Activated naive CD4-positive, alpha-beta T cell treated with anti-CD3 and anti-CD28 coated beads, Interleukin-2, amount 50 U/mL, for 16 hours (primary cell): ENCODE measurements at regions not wholly inside any gene's neighbourhood (a gene's known extent, or its start where the extent isn't known, plus 50 kb on each side); places are given as distances from the start of the nearest gene placed in this dataset.

Experiments
- DNase-seq: peaks from one replicate; pipeline ENCODE4 v3.0.0-alpha.2; 2020

DNA sequence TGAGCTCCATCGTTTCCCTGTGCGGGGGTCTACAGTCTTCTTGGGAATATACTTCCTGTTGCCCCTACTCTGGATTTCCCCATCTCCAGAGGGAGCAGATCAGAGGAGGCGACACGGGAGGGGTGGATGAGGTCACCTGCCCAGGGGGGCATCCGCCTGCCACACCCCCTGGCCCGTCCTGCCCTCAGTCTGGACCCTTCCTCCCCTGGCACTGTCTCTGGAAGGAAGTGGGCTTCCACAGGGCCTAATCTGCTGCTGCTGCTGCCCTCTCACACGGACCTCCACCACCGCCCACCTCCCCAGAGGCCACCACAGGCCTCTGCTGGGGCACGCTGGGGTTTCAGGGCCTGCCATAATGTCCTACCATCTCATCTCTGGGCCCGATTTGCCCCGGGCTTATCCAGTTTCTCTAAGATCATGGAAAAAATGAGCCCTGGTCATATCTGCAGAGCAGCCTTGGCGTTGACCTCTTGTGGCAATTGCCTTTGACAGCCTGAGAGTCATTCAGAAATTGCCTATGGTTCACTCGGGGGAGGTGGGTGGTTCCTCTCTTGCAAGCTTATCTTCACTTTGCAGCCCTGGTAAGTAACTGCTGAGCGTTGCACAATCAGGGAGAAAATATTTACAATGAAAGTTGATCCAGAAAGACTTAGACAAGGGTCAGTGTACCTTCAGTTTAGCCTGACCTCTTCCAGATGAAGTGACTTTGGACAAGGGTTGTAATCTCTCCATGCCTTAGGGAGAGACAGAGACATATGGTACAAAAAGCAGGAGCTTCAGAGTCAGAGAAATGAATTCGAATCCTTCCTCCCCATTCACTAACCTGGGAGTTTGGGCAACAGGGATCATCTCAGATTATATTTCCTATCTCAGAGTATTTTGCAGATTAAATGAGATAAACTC, 252.4 kb downstream of the TOMM20 start:
- DNase-seq = no peak

DNA sequence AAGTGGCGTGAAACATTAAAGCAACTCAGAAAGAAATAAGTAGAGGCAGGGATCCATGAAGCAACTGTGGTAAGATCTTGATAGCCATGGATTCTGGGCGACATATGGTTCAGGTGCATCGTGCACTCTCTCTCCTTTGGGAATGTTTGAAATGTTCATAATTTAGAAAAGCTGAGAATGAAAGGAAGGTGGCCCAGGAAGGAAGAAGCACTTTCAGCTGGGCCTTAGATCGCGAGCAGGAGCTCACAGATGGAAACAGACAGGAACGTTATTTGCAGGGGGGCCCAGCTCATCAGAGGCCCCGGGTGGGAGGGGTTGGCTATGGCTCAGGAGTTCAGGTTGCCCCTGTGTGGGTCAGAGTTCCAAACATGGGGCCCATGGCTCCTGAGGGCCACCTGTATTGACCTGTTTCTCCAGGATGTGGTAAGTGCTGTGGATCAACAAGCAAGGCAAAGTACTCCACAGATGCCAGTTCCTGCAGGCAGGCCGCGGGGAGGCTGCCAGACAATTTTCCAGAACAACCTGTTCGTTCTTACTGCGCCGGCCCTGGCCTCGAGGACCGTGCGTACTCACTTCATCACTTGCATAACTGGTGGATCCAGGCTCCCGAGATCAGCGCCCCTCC, 253.2 kb downstream of the TOMM20 start:
- no peak for DNase-seq

DNA sequence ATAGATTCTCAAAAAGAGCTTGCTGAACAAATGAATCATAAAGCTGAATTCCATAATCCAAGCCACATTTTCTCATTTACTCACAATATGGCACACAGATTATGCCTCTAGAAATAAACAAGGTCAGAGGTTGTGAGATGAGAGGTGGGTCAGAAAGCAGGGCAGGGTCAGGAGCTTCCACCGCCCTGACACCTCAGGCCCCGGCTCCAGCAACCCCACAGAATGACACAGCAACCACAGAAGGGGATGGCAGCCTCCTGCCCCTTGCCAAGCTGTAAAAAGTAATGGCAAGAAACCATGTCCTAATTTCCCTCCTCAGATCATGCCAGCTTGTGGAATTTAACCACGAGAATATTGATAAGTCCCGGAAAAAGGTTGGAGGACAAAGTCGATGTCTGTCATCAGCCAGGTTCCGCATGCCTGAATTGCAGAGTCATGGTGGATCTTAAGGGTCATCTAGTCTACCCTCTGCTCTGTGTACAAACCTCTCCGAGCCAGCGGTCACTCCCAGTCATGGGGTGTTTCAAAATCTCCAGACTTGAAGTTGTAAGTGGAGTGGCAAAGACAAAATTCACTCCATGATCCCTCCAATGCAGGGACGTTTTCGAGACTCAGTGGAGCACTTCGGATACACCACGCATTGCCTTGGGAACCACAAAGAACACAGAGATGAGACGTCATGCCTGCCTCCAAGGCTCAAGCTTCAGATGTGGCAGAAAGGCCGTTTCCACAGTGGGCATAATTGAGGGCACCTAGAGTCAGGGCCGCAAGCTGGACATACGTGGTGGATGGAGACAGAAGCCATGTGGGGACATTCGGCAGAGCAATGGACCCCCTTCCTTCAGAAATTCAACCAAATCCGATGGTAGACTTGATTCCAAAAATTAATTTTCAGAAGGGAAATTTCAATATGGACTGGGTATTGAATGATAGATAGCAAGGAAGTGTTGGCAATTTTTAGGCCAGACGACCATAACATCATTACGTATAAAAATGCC, 254.0 kb downstream of the TOMM20 start:
- DNase-seq = no peak

DNA sequence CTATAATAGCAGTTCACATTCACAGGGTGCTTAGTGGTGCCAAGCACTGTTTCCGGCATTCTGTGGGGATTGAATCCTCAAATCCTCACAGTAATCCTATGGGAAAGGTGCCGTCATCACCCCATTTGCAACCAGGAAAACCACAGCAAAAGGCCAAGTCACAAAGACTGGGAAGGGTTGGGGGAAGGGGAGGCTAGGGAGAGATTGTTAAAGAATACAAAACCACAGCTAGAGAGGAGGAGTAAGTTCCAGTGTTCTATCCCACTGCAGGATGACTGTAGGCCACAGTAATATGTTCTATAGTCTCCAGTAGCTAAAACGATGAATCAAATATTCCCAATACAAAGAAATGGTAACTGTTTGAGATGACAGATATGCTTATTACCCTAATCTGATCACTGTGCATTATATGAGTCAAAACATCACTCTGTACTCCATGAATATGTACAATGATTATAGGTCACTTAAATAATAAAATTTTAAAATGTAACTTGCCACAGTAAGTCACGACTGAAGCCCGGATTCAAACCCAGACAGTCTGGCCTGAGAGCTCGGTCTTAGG, 256.8 kb downstream of the TOMM20 start:
- DNase-seq = no peak

DNA sequence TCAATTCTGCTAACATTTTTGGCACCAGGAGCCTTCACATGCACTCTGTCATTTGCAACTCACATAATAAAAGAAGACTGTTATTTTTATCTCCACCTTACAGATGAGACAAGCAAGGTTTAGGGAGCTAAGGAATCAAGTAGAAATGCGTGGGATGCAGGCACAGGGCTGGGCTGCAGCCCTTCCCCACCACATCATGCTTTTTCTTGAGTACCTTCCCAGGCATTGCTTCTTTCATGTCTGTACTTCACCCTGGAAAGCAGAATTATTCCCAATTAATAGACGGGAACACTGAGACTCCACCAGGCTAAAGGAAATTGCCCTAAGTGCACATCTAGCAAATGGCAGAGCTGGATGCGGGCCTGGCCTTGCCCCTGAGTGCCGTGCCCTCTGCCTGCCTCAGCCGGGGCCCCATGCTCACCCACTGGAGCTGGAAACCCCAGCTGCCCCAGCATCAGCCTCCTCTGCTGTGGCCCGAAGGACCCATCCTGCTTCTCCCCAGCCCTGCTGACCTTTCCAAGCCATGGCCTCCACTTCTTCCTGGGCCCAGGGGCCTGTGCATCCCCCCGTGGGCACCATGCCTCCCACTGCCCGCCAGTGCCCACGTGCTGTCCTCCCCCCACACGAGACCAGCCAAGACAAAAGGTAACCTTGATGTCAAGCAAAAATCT, 257.5 kb downstream of the TOMM20 start:
- no peak for DNase-seq

DNA sequence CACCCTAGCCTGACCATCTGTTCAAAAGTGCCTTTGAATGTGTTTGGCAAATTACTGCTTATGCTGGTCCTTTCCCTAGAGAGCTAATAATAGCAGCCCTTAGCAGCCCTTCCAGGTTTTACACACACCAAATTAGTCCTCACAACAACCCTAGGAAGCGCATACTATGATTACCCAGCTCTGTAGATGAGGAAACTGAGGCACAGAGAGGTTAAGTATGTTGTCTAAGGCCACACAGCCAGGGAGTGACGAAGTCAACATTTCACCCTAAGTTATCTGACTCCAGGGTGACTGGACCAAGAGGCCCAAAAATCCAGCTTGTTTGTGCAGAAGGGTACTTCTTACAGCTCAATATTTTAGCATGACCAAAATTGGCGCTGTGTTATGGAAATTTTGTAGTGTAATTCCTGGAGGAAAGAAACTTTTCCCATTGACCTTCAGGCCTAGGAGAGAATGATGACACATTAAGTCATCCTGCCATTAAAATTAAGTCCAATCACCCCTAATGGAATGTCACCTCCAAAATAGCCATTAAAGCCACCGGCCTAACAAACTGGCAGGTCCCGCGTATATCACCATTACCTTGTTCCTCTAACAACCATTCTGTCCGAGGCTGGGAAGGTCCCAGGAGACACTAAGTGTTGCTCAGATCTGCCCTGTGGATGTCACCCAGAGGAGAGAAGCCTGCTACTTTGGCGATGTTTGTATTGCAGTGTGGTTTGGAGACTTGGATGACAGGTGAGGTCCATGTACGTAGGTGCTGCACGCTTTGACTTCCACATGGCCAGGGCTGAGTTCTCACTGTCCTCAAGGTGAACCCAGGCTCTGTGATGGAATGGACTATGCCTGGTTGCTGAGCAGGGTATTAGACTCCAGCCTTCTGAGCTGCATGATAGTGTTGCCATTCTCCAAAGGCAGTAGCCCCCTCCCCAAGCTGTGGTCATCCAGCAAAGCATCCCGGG, 258.3 kb downstream of the TOMM20 start:
- DNase-seq = no peak

DNA sequence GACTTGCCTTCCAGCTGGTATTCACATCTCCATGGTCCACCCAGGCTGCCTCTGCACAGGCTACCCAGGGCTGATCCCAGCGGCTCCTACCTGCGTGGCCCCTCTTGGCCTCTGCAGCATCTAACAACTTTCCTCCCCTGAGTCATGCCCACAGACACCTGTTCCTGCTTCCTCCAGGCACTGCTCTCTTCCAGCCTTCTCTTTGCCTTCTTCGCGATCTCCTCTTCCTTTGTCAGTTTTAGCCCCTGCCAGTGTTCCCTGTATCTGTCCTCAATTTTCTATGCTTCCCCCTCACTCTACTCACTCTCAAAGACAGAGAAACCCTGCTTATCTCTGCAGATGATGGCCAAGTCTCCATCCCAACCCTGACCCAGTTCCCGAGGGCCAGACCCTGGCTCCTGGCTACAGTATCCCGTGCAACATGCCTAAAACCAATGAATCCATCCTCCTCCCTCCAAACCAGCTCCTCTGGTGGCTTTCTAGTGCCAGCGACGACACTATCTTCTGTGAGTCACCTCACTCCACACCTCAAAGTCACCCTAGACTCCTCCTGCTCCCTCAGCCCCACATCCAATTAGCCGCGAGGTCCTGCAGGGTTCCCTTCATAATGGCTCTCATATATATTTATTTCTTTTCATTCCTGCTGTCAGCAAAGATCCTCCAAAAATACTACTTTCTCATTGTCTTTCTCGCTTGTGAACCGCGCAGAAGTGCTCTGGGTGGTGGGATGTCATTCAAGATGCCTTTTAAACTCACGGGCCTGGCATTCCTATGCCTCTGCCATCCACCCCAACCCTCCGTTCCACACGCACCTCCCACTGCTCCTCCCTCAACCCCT, 259.2 kb downstream of the TOMM20 start:
- no peak for DNase-seq

DNA sequence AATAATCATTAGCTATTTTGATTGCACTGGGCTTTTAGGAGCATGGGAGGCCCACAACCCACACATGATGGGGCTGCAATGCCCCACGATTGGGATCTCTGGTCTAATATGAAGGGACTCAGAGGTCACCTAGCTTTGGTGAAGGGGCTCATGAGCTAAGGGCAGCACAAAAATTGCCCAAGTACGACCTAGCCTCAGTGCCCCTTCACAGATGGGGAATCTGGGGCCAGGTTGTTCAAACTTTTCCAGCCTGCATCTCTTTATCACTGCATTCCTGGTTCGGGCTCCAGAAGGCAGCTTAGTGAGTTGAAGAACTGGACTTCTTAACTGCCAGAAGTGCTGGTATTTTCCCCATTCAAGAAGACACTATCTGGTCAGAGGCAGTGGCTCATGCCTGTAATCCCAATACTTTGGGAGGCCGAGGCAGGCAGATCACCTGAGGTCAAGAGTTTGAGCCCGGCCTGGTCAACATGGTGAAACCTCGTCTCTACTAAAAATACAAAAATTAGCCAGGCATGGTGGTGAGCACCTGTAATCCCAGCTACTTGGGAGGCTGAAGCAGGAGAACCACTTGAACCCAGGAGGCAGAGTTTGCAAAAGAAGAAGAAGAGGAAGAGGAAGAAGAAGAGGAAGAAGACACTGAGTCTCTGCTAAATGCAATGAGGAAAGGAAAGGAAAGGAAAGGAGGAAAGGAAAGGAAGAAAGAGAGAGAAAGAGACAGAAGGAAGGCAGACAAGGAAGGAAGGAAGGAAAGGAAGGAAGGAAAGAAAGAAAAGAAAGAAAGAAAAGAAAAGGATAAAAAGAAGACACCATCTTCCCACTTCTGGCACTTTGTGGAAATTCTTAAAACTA, 258.5 kb upstream of the IRF2BP2 start:
- DNase-seq = no peak

DNA sequence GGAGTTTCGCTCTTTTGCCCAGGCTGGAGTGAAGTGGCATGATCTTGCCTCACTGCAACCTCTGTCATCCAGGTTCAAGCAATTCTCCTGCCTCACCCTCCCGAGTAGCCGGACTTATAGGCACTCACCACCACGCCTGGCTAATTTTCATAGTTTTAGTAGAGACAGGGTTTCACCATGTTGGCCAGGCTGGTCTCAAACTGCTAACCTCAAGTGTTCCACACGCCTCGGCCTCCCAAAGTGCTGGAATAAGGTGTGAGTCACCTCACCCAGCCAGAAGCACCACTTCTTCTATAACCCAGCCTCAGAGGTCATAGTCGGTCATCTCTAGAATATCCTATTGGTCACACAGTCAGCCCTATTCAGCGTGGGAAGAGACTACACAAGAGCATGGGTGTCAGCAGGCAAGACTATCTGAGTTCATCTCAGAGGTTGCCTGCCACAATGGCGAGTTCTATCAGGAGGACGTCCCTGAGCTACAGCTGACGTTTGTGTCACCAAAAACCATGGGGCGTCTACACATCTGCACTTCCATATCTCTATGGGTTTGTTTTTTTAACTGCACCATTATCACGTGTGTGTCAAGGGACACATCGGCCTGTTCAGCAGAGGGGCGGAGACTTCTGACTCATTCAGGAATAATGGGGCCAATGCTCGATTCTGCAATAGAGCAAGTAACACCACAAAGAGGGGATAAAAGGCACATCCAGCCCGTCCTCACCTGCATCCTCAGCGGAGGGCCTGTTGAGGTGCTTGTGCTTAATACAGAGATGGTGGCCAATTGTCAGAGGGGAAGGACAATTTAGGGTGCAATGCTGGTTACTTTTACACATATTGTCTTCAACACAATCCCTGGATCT, 256.3 kb upstream of the IRF2BP2 start:
- DNase-seq = no peak

DNA sequence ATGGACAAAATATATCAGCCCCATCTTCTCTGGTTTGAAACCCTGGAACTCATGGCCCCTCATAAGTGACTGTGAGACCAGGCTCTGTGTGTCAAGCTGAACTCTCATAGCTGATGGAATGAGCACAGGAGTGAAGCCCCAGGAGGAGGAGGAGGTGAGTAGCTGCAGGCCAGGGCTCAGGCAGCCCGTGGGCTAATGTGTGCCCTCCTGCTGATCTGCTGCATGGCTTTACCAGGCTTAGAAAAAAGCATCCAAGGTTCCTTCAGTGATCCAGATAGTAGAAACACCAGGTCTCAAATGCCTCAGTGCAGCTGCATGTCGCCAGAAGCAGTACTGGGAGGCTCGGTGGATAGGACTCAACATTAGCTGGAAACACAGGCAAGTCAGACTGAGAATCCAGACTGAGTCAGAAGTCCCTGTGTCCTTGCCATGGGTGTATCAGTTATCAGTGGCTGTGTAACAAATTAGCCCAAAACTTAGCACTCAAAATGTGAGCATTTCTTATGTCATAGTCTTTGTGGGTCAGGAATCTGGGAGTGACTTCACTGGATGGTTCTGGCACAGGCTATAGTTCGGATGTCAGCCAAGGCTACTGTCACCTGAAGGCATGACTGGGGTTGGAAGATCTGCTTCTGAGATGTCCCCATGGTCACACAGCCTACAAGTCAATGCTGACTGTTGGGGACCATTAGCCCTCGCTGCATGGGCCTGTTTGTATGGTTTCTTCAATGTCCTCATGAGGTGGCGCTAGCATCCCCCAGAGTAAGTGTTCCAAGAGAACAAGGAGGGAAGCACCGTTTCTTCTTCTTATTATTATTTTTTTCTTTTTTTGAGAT, 255.4 kb upstream of the IRF2BP2 start:
- no peak for DNase-seq

DNA sequence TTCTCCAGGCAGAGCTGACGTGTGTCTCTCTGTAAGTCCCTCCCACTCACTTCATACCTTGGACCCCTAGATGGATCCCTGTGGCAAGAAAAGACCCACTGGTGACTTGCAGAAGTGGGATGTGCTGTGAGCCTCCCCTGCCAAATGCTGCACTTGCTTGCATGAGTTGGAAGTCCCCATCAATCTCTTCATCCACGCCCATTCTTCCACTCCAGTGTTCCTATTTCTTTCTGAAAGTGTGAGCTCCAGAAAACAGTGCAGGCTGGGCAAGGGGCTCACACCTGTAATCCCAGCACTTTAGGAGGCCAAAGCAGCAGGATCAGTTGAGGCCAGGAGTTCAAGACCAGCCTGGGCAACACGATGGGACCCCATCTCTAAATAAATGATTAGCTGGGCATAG, 254.1 kb upstream of the IRF2BP2 start:
- DNase-seq = no peak

DNA sequence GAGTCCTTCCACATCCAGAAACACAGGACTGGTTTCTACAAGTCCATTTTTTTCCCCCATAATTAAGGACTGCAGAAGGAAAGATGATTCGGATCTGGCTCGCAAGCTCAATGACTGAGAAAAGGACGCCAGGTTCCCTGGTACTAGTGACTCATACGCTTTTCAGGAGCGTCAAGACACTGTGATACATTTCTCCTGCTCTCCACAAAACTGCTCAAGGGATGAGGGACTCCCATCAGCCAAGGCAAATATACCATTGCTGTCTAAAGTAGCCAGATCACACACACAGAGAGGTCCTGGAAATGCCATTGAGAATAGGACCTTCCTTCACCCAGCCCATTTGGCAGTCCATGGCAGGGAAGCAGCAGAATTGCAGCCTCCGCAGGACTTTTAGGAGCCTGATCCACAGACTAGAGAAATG, 253.6 kb upstream of the IRF2BP2 start:
- DNase-seq = no peak

DNA sequence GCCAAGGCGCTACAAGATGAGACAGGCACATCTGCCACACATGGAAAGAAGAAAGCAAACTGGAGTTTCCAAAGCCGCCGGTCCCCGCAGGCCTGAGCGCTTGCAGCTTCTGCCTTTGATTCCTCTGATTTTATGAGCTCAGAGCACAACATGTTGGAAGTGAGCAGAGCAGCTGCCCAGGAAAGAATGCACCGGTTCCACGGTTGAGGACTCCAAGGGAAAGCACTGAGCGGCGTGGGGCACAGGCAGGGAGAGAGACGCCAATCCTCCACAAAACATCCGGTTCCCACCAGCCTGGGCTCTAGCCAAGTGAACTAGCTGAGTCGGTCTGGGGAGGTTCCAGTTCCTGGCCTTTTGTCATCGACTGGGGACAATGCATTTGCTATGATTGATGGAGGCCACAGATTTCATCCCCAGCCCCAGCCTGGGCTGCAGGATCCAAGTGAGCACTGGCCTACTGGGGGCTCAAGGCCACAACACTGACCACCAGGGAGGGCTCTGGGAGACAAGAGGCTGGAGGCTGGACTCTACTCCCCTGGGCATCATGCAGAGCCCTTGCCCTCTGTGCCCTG, 253.1 kb upstream of the IRF2BP2 start:
- no peak for DNase-seq

DNA sequence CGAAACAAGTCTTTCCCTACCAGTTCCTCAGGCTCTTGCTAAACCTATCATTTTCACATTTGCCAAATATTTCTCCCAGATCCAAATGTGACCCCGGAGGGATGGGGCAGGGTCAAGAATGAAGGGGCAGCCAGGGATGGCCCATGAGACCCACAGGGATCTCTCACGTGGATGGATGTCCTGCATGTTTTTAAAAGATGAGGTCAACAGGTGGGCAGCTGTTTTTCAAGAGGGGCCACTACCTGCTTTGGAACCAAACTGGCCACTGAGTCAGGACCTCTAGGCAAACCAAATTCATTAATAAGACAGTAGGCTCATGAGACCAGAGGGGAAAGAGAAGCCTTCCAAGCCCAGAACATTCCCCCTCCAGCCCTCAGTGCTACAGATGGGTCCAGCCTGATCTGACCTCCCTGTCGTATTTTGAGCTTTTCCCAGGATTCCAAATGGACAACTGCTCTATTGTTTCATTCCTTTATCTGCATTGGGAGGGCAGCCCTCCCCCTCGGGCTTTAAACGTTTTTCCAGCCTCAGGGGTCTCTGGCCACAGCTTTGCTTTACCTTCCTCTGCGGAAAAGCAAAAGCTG, 252.5 kb upstream of the IRF2BP2 start:
- no peak for DNase-seq

DNA sequence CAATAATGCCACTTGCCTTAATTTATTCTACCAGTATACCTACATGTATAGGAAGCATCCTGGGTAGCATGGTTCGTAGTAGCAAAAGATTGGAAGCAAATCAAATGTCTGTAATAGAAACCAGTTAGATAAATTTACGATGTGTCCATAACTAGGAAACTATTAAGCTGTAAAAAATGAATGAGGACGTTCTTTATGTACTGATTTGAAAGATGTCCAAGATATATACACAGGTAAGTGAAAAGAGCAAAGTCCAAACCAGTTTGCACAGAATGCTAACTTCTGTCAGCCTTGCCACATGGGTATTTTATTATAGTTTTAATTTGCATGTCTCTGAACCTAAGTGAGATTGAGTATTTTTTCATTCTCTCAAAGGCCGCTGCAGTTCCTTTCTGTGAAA, 251.8 kb upstream of the IRF2BP2 start:
- no peak for DNase-seq

DNA sequence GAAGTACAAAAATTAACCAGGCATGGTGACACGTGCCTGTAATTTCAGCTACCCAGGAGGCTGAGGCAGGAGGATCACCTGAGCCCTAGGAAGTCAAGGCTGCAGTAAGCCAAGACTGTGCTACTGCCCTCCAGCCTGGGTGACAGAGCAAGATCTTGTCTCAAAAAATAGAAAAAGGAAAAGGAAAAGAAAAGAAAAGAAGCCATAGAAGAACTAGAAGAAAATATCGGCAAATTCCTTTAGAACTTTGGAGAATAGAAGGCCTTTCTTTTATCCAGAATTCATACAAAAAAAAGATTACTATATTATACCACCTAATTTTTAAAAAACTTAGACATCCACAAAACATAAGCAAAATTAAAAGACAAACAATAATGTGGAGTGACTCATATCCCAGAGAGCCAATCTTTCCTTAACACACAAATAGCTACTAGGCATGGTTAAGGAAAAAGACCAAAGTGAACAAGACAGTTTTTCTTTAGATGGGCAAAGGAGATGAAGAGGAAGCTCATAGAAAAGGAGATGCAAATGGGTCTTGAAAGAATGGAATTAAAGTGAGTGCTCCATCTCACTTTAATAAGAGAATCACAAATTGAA, 251.1 kb upstream of the IRF2BP2 start:
- DNase-seq = no peak
